Esophagus muscularis mucosa (tissue), 4 donors: ENCODE measurements at regions not wholly inside any gene's neighbourhood (a gene's known extent, or its start where the extent isn't known, plus 50 kb on each side); places are given as distances from the start of the nearest gene placed in this dataset.

Source experiments
- CTCF ChIP-seq, 3 experiments: fragments of 200-600 bp in 2 of 3; fragments of 450-650 bp in 1 of 3; sonication (generic) in 2 of 3; IDR thresholded peaks; one replicate each; pipeline ENCODE4 v1.5.1; 2017 to 2019; ENCODE audit warnings: antibody characterized with exemption in 3 of 3, mild to moderate bottlenecking in 2 of 3, moderate library complexity in 1 of 3
- EP300 ChIP-seq: sonication (generic); formaldehyde crosslinking; IDR thresholded peaks from one replicate; pipeline ENCODE4 v1.6.1; 2017; ENCODE audit warnings: antibody characterized with exemption
- POLR2A ChIP-seq: fragments of 450-650 bp; IDR thresholded peaks from one replicate; pipeline ENCODE4 v1.6.1; 2017; ENCODE audit warnings: antibody characterized with exemption, moderate library complexity, mild to moderate bottlenecking, low read depth
- POLR2AphosphoS5 ChIP-seq, 2 donors: sonication (generic); formaldehyde crosslinking; IDR thresholded peaks; one replicate each; pipeline ENCODE4 v1.6.1; 2017; ENCODE audit warnings: antibody characterized with exemption in 2 of 2

GRCh38 chr11:28704801-28705200, 596.6 kb downstream of the METTL15 start:
- no peak for TF ChIP-seq POLR2A
- no peak for TF ChIP-seq CTCF (IDR thresholded peaks at IDR 0.05)
- TF ChIP-seq POLR2AphosphoS5 (IDR thresholded peaks at IDR 0.05) = no peak
- TF ChIP-seq EP300 = no peak
